ENCODE measurements at regions not wholly inside any gene's neighbourhood (a gene's known extent, or its start where the extent isn't known, plus 50 kb on each side); places are given as distances from the start of the nearest gene placed in this dataset.

DNA sequence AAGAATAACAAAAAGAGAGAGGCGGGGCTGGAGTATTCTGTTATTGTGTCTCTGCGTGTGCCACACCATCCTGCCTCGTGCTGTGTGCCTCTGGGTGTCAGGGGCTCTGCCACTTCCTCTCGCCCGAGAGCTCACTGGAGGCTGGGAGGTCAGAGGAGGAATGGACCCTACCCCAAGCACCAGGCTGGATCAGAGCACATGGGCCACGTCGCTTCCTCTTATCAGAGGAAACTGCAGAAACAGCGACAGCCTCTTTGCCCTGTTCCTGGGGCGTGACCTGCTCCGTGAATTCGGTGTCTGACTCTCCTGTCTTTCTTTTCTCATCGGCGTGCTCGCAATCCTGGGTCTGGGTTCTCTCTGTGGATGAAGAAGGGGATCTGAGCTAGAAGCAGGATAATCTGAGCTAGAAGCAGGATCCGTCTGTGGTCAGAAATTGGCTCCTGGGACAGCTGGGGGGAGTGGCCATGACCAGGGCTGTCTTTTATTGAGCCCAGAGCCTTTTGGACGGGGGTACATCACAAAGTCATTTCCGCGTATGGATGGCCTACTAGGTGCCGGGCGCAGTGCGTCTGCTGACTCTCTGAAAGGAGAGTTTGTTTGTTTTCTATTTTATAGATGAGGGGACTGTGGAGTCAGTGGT is 150.3 kb upstream of the COL5A1 start:
- Histone ChIP-seq H4K20me1 (replicated peaks; ENCODE audit: control insufficient read depth, insufficient read depth, low read length) (no peaks in the 10 kb centered on the region; the same call in none of the 2 replicates), H3K9ac (ENCODE audit: insufficient read depth in 1 of 2, low read depth in 2 of 2, low read length in 2 of 2) (no peak overlapping the region), H2AFZ (ENCODE audit: low read depth, low read length) (no peak overlapping the region), H3K79me2 (ENCODE audit: control insufficient read depth, insufficient read depth, low read length) (no peaks in the 10 kb centered on the region), H3K27me3 (ENCODE audit: control insufficient read depth in 2 of 2, insufficient read depth in 2 of 2, low read length in 2 of 2) (peaks cover 41 to 93% of the 10 kb centered on the region in 2 experiments), H3K36me3 (ENCODE audit: control insufficient read depth, insufficient read depth, low read length) (no peaks in the 10 kb centered on the region), H3K9me3 (replicated peaks; ENCODE audit: control insufficient read depth, insufficient read depth, low read depth, low read length) (no peaks in the 10 kb centered on the region), H3K4me1 (replicated peaks in 1 of 2; ENCODE audit: control insufficient read depth in 2 of 2, insufficient read depth in 2 of 2, low read length in 2 of 2) (no peaks in the 10 kb centered on the region), H3K27ac (ENCODE audit: extremely low read depth, low read depth, low read length) (no peak overlapping the region), H3K9me1 (ENCODE audit: control insufficient read depth, insufficient read depth, low read length) (no peaks in the 10 kb centered on the region), H3K4me2 (ENCODE audit: insufficient read depth, low read length) (no peak overlapping the region), H3K4me3 (no peak overlapping the region)
- DNase-seq (ENCODE audit: extremely low read depth in 1 of 4, low spot score in 3 of 4) (no peak), ATAC-seq (no peak), FAIRE-seq (no peak)
- intact Hi-C loops (cut with micrococcal nuclease): no loop called here
- CTCF ChIA-PET (ENCODE audit: low intra/inter-chr PET ratio): no interaction called here
- POLR2A ChIA-PET: interaction anchor here (1.3 kb wide), 1 partner anchor 12 kb away, joined by 3 read pairs; no protein-coding TSS in a partner anchor
- under 1% methylated on average over 21 of the region's 21 CpGs for WGBS (ENCODE audit: insufficient coverage, low coverage, missing lambda C conversion rate)
- in situ Hi-C loops (cut with MboI): no loop called here
- no TSS peak for BruUV-seq (replicated peaks)
- no peak for TF ChIP-seq ZC3H8 (IDR thresholded peaks at IDR 0.05)
- TF ChIP-seq ZNF785 (CRISPR knock-in tag; IDR thresholded peaks at IDR 0.05): no peak
- TF ChIP-seq ZNF699 (CRISPR knock-in tag; IDR thresholded peaks at IDR 0.05; ENCODE audit: insufficient replicate concordance): no peak
- no peak for TF ChIP-seq CHD2 (IDR thresholded peaks at IDR 0.05; ENCODE audit: low read depth, low read length)
- no peak for TF ChIP-seq KAT8 (IDR thresholded peaks at IDR 0.05; ENCODE audit: low read depth)
- no peak for TF ChIP-seq XRCC3 (IDR thresholded peaks at IDR 0.05)
- no peak for TF ChIP-seq CBX5 (IDR thresholded peaks at IDR 0.05; ENCODE audit: borderline replicate concordance, low read depth)
- TF ChIP-seq GATA2 (CRISPR knock-in tag; IDR thresholded peaks at IDR 0.05): no peak
- no peak for TF ChIP-seq EZH2 (IDR thresholded peaks at IDR 0.05; ENCODE audit: borderline replicate concordance, low read depth, low read length)
- TF ChIP-seq SRSF1 (IDR thresholded peaks at IDR 0.05; ENCODE audit: low read depth, low read length): no peak
- no peak for TF ChIP-seq ZBTB34 (CRISPR knock-in tag; IDR thresholded peaks at IDR 0.05)
- TF ChIP-seq, protein P1, sequence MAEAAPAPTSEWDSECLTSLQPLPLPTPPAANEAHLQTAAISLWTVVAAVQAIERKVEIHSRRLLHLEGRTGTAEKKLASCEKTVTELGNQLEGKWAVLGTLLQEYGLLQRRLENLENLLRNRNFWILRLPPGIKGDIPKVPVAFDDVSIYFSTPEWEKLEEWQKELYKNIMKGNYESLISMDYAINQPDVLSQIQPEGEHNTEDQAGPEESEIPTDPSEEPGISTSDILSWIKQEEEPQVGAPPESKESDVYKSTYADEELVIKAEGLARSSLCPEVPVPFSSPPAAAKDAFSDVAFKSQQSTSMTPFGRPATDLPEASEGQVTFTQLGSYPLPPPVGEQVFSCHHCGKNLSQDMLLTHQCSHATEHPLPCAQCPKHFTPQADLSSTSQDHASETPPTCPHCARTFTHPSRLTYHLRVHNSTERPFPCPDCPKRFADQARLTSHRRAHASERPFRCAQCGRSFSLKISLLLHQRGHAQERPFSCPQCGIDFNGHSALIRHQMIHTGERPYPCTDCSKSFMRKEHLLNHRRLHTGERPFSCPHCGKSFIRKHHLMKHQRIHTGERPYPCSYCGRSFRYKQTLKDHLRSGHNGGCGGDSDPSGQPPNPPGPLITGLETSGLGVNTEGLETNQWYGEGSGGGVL (CRISPR knock-in tag; IDR thresholded peaks at IDR 0.05): no peak
- no peak for TF ChIP-seq ZFP1 (CRISPR knock-in tag; IDR thresholded peaks at IDR 0.05)
- no peak for TF ChIP-seq ZNF695 (CRISPR knock-in tag; IDR thresholded peaks at IDR 0.05)
- no peak for TF ChIP-seq ADNP (tag; IDR thresholded peaks at IDR 0.05)
- TF ChIP-seq PTRF (tag; IDR thresholded peaks at IDR 0.05): no peak
